GM12891 (cell line): ENCODE measurements at regions not wholly inside any gene's neighbourhood (a gene's known extent, or its start where the extent isn't known, plus 50 kb on each side); places are given as distances from the start of the nearest gene placed in this dataset.

ENCODE experiments used
- POLR2A ChIP-seq: IDR thresholded peaks from 2 replicates; pipeline ENCODE4 v1.6.1; 2011; ENCODE audit warnings: low read depth, low read length, control low read depth
- POLR2AphosphoS5 ChIP-seq: IDR thresholded peaks from 2 replicates; pipeline ENCODE4 v1.6.1; 2011; ENCODE audit warnings: low read depth, low read length, control low read depth
- SPI1 ChIP-seq: IDR thresholded peaks from 2 replicates; pipeline ENCODE4 v1.6.1; 2011; ENCODE audit warnings: low read depth, low read length, control low read depth
- TAF1 ChIP-seq: IDR thresholded peaks from 2 replicates; pipeline ENCODE4 v1.6.1; 2011; ENCODE audit warnings: low read depth, low read length, control low read depth

GRCh38 chr4:58064653-58065052, 954.5 kb upstream of the IGFBP7 start:
- TF ChIP-seq POLR2A (no peak), POLR2AphosphoS5 (no peak), TAF1 (no peak), SPI1 (no peak)
